K562 (cell line): ENCODE measurements at regions not wholly inside any gene's neighbourhood (a gene's known extent, or its start where the extent isn't known, plus 50 kb on each side); places are given as distances from the start of the nearest gene placed in this dataset.

Source experiments
- HNRNPH1 ChIP-seq: fragments of 200-400 bp; formaldehyde crosslinking; optimal IDR thresholded peaks from 2 replicates; pipeline ENCODE3; 2017; ENCODE audit warnings: low read depth, mild to moderate bottlenecking, low read length, moderate library complexity
- TF ChIP-seq, protein P1 (sequence below): conservative IDR thresholded peaks from 2 replicates; pipeline ENCODE4 v1.6.1; 2011; ENCODE audit warnings: low read depth, mild to moderate bottlenecking, low read length; ENCODE audit not compliant: control insufficient read depth
- TF ChIP-seq, protein P2 (sequence below): sonication (generic); formaldehyde crosslinking; IDR thresholded peaks from 2 replicates; pipeline ENCODE4 v1.9.0; 2022; ENCODE audit warnings: mild to moderate bottlenecking, missing genetic modification reagents

DNA sequence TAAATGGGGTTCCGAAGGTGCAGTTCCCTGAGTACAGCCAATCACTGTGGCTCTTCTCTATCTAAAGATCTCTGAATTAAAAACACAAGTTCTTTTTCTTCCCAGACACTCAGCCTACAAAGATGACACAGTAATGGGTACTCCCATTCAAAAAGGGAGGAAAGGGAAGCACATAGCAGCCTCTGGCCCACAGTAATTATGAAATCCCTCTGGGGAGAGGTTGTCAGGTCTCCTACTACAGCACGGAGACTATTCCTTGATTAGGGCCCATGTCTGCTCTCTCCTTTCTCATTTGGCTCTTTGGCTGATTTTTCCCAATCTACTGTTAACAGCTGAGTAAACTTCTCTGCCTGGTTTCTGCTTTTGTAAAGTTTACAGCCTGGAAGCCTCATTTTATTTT lies 62.0 kb upstream of the RANBP3L start:
- TF ChIP-seq, protein P1, sequence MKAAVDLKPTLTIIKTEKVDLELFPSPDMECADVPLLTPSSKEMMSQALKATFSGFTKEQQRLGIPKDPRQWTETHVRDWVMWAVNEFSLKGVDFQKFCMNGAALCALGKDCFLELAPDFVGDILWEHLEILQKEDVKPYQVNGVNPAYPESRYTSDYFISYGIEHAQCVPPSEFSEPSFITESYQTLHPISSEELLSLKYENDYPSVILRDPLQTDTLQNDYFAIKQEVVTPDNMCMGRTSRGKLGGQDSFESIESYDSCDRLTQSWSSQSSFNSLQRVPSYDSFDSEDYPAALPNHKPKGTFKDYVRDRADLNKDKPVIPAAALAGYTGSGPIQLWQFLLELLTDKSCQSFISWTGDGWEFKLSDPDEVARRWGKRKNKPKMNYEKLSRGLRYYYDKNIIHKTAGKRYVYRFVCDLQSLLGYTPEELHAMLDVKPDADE: no peak
- TF ChIP-seq HNRNPH1: no peak
- TF ChIP-seq, protein P2, sequence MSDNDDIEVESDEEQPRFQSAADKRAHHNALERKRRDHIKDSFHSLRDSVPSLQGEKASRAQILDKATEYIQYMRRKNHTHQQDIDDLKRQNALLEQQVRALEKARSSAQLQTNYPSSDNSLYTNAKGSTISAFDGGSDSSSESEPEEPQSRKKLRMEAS (CRISPR knock-in tag): no peak
